T-helper 17 cell (primary cell): ENCODE measurements at regions not wholly inside any gene's neighbourhood (a gene's known extent, or its start where the extent isn't known, plus 50 kb on each side); places are given as distances from the start of the nearest gene placed in this dataset.

Experiments
- ATAC-seq: fragments of 150-1000 bp; cut with Tn5 transposase; 2 replicates; pipeline ENCODE4 v1.10.0; 2021; ENCODE audit warnings: mild to moderate bottlenecking, moderate library complexity
- DNase-seq, 3 donors: peaks; one replicate each; pipeline versions ENCODE4 v3.0.0 to v3.0.0-alpha.2; 2020 to 2021
- H3K9me3 ChIP-seq: one replicate; pipeline ENCODE4 v1.7.0; 2013; ENCODE audit warnings: low read length, mild to moderate bottlenecking; ENCODE audit not compliant: control insufficient read depth, poor library complexity, severe bottlenecking
- H3K27ac Mint-ChIP-seq: one replicate; pipeline ENCODE4 v1.8.0; 2022; ENCODE audit warnings: mild to moderate bottlenecking, moderate library complexity, mixed read lengths
- H3K27me3 Mint-ChIP-seq: one replicate; pipeline ENCODE4 v1.8.0; 2022; ENCODE audit warnings: mixed read lengths
- H3K36me3 Mint-ChIP-seq: one replicate; pipeline ENCODE4 v1.8.0; 2022; ENCODE audit warnings: low read depth, mixed read lengths
- H3K4me1 Mint-ChIP-seq: one replicate; pipeline ENCODE4 v1.8.0; 2022; ENCODE audit warnings: mild to moderate bottlenecking, mixed read lengths
- H3K4me3 Mint-ChIP-seq: one replicate; pipeline ENCODE4 v1.8.0; 2022; ENCODE audit warnings: mild to moderate bottlenecking, moderate library complexity, mixed read lengths

DNA sequence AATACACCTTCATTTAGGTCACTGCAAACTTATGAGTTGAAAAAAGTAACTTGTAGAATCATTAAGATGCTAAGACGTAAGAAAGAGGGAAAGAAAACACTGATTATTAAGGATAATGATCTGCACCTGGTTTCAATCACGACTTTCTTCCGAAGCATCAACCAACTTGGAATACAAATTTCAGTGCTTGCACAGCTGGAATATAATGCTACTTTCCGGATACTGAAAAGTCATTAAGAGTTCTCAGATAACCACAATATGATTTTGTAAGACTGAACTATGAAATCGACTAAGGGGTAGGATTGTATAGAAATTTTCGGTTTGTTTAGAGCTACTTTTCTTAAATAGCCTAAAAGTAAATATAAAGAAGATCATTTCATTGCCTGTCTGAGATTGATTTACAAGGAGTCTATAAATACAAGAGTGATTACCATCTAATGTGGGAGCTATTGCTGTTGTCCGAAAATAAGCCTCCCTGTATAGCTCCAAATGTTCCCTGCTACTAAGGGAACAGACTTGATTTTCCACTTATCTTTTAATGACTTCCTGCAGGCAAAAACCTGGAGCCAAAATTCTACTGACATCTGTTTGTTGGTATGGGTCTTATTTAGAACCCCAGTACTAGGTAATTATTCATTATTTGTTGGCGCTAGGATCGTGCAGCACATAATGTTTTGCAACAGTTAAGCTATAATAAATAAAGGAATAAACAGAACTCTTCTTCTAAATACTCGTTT is 673.3 kb downstream of the KCNT2 start:
- H3K27ac Mint-ChIP-seq: no peak overlapping the region
- H3K27me3 Mint-ChIP-seq: peaks cover 5% of the 10 kb centered on the region
- no peaks in the 10 kb centered on the region for H3K4me1 Mint-ChIP-seq
- no peak for DNase-seq
- ATAC-seq: no peak
- H3K9me3 ChIP-seq: no peaks in the 10 kb centered on the region
- no peaks in the 10 kb centered on the region for H3K36me3 Mint-ChIP-seq
- no peak overlapping the region for H3K4me3 Mint-ChIP-seq

DNA sequence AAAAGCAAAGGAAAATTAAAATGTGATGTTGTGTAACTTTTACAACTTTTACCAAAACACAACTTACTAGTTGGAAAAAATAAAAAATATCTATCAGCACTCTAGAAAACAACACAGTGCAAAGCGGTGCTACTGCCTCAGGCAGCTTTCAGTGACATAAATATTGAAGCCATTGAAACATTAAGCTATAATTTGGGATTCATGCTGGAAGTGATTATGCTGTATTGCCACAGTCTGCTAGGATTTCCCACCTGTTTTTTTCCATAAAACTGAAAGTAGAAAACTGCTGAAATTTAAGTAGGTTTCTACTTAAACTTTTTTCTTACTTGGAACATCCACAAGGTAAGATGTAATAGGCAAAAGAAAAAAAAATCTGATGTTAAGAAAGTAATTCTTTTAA is 674.4 kb downstream of the KCNT2 start:
- Mint-ChIP-seq H3K27me3 (peaks cover 5% of the 10 kb centered on the region), H3K4me3 (no peak overlapping the region), H3K27ac (no peak overlapping the region), H3K36me3 (no peaks in the 10 kb centered on the region), H3K4me1 (no peaks in the 10 kb centered on the region)
- DNase-seq (no peak), ATAC-seq (no peak)
- no peaks in the 10 kb centered on the region for H3K9me3 ChIP-seq

DNA sequence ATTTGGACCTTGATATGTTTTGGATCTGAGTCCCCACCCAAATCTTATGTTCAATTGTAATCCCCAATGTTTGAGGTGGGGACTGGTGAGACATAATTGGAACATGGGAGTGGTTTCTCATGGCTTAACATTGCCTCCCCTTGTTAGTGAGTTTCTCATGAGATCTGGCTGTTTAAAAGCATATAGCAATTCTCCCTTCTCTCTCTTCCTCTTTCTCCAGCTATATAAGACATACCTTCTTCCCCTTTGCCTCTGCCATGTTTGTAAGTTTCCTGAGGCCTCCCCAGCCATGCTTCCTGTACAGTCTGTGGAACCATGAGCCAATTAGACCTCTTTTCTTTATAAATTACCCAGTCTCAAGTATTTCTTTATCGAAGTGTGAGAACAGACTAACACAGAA is 692.4 kb downstream of the KCNT2 start:
- Mint-ChIP-seq H3K27me3 (no peaks in the 10 kb centered on the region), H3K27ac (no peak overlapping the region), H3K4me1 (no peaks in the 10 kb centered on the region), H3K36me3 (no peaks in the 10 kb centered on the region), H3K4me3 (no peak overlapping the region)
- ATAC-seq (no peak), DNase-seq (no peak)
- H3K9me3 ChIP-seq: no peaks in the 10 kb centered on the region

DNA sequence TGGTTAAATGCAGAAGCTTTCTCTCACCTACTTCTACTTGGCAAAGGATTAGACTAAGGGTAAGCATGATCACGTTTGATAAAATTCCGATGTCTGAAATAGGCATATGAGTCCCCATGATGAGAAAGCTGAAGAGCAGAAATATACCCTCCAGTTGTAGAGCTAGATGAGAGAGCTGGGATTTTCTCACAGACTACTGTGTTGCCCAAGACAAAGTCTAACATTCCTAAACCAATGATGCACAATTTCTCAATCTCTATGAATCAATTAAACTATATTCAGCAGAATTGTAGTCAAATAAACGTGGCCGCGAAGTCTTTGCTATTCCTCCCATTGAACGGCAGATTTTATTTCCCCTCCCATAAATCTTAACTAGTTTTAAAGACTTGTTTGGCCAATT is 699.2 kb downstream of the KCNT2 start:
- Mint-ChIP-seq H3K4me3 (no peak overlapping the region), H3K36me3 (no peaks in the 10 kb centered on the region), H3K27ac (no peak overlapping the region), H3K4me1 (no peaks in the 10 kb centered on the region), H3K27me3 (no peaks in the 10 kb centered on the region)
- DNase-seq (no peak), ATAC-seq (no peak)
- H3K9me3 ChIP-seq: no peaks in the 10 kb centered on the region

DNA sequence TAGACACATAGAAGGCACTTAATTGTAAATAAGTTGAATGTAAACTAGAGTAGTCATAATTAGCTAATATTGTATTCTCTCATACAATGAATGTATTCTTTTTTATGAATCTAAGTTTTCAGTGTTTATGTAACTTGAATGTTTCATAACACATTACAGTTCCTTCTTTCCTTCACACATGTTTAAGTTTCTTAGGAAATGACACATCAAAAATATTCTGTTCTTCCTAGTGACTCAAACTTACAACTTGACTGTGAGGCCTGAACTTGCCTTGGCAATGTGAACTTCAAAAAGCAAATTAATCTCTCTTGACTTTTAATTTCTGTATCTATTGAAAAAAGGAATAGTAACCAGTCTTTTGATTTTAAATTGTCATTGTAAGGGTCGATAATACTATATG is 700.1 kb downstream of the KCNT2 start:
- Mint-ChIP-seq H3K4me3 (no peak overlapping the region), H3K36me3 (no peaks in the 10 kb centered on the region), H3K27me3 (no peaks in the 10 kb centered on the region), H3K4me1 (no peaks in the 10 kb centered on the region), H3K27ac (no peak overlapping the region)
- H3K9me3 ChIP-seq: no peaks in the 10 kb centered on the region
- no peak for ATAC-seq
- no peak for DNase-seq

DNA sequence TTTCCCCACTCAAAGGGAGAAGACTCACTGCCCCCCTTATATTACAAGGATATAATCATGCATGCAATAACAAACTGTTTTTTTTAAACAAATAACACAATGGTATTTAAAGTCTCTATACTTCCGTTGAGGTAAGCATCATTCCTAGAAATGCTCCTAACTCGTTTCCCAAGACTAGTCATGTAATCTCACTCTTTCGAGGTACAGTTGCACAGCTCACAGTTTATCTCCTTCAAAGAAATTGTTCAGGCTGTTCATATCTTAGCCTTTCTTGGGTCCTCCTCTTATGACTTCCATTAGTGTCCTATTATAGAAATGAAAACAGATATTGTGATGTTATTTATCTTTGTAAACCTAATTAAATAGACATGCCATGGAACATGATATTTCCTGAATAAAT is 705.0 kb downstream of the KCNT2 start:
- no peaks in the 10 kb centered on the region for H3K27me3 Mint-ChIP-seq
- DNase-seq: no peak
- no peaks in the 10 kb centered on the region for H3K36me3 Mint-ChIP-seq
- no peaks in the 10 kb centered on the region for H3K9me3 ChIP-seq
- no peak overlapping the region for H3K27ac Mint-ChIP-seq
- H3K4me1 Mint-ChIP-seq: no peaks in the 10 kb centered on the region
- no peak for ATAC-seq
- H3K4me3 Mint-ChIP-seq: no peak overlapping the region

DNA sequence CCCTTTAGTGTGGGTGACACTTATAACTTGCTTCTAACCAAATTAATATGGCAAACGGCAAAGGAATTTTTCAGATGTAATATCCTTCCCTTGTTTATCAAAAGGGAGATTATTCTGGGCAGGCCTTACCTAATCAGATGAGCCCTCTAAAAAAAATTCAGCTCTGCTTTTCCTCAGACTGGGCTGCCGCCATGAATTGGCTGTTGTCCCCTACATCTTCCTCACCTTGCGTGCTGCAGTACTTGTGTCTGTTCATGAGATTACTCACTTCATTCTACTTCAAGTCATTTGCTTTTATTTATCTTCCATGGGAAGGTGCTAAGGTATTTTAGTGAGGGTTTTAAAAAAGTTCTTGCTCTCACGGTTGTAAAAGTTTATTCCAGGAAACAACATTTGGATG is 705.5 kb downstream of the KCNT2 start:
- Mint-ChIP-seq H3K27ac (no peak overlapping the region), H3K4me1 (no peaks in the 10 kb centered on the region), H3K27me3 (no peaks in the 10 kb centered on the region), H3K36me3 (no peaks in the 10 kb centered on the region), H3K4me3 (no peak overlapping the region)
- ATAC-seq (no peak), DNase-seq (no peak)
- H3K9me3 ChIP-seq: no peaks in the 10 kb centered on the region

DNA sequence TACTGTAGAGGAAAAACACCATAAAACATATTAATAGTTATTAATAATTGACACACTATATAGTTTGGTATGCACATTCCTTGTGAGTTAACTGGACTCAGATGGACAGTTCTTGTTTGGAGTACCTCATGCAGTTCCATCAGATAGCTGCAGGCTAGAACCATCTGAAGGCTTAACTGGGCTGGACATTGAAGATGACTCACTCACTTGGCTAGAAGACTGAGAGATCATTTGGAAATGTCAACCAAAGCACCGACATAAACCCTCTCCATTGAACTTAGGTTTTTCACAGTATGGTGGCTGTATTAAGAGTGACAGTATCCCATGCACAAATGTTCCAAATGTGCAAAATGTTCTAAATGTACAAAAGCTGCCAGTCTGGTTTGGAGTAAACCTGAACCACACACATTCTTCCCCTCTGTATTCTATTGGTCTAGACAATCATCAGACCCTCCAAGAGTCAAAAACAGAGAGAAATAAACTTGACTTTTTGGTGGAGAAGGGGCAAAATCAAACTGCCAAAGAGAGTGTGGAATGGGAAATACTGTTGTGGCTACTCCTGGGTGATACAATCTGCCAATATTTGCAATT is 708.4 kb downstream of the KCNT2 start:
- ATAC-seq (no peak), DNase-seq (no peak)
- no peaks in the 10 kb centered on the region for H3K9me3 ChIP-seq
- Mint-ChIP-seq H3K4me3 (no peak overlapping the region), H3K27me3 (no peaks in the 10 kb centered on the region), H3K27ac (no peak overlapping the region), H3K36me3 (no peaks in the 10 kb centered on the region), H3K4me1 (no peaks in the 10 kb centered on the region)

DNA sequence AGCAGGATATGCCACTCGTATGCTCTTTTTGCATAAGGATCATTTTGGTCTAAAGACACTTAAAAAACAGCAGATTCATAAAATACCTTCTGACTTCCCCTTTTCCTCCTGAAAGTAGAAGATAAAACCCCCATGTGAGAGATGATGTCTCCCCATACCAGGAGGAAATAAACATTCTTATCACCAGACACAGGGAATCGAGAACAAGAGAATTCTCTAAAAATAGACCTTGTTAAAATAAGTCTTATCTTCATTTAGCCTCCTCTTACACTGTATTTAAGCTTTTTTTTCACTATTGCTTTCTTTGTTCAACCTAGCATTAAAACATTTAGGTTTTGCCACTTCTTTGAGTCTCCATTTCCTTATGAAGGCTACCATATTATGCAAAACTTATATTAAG is 709.3 kb downstream of the KCNT2 start:
- H3K27ac Mint-ChIP-seq: no peak overlapping the region
- no peaks in the 10 kb centered on the region for H3K4me1 Mint-ChIP-seq
- no peak overlapping the region for H3K4me3 Mint-ChIP-seq
- H3K27me3 Mint-ChIP-seq: no peaks in the 10 kb centered on the region
- DNase-seq (no peak), ATAC-seq (no peak)
- no peaks in the 10 kb centered on the region for H3K36me3 Mint-ChIP-seq
- H3K9me3 ChIP-seq: no peaks in the 10 kb centered on the region

DNA sequence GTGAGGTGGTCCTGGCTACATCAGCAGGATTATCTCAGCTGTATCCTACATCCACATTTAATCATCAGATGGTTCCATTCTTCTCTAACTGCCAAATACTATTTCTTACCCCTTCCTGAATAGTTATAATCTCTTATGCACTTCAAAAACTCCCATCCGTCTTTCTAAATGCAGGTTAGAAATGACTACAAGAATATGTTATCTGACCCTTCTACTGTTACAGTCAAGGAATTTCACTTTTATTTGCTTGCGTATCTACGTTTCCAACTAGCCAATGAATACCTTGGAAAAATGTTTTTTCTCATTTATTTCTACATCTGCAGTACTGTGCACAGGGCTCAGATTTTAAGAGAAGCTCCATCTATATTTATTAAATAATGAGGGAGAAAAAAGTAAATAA is 709.9 kb downstream of the KCNT2 start:
- no peaks in the 10 kb centered on the region for H3K9me3 ChIP-seq
- H3K4me1 Mint-ChIP-seq: no peaks in the 10 kb centered on the region
- ATAC-seq (no peak), DNase-seq (no peak)
- no peak overlapping the region for H3K27ac Mint-ChIP-seq
- H3K36me3 Mint-ChIP-seq: no peaks in the 10 kb centered on the region
- H3K4me3 Mint-ChIP-seq: no peak overlapping the region
- no peaks in the 10 kb centered on the region for H3K27me3 Mint-ChIP-seq

DNA sequence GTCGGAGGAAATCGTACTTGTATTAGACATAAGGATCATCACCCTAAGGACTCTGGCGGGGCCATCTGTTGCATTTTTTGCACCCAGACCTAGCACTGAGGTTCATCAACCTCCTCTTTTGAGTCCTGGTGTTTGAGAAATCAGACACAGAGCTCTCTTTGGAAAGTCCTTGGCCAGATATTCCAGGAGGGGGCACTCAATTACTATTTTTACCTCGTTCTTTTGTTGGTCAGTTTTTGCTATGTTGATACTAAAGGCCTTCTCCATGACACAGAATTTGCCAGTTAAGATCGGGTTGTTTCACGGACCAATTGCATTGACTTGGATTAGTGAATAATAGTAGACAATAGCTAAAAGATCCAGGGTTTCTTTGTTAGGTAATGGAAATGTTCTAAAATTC is 711.2 kb downstream of the KCNT2 start:
- Mint-ChIP-seq H3K27ac (no peak overlapping the region), H3K36me3 (no peaks in the 10 kb centered on the region), H3K4me3 (no peak overlapping the region), H3K4me1 (no peaks in the 10 kb centered on the region), H3K27me3 (no peaks in the 10 kb centered on the region)
- H3K9me3 ChIP-seq: no peaks in the 10 kb centered on the region
- no peak for ATAC-seq
- DNase-seq: no peak

DNA sequence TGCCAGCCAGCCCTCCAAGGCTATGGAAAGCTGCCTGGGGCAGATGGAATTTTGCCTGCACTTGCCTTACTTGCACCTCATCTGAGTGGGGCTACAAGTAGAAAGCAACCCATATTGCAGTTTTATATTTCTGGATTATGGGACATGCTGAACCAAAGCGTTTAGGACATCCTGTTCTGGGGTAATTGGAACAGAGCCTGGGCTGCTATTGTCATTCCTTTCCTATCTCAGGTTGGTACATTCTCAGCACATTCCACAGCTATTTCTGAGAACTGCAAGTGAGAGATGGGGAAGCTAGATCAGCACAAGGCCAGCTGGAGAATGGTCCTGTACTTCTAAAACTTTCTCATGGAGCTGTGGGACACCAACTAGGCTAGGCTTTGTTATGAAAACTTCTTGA is 713.8 kb downstream of the KCNT2 start:
- Mint-ChIP-seq H3K4me1 (no peaks in the 10 kb centered on the region), H3K36me3 (no peaks in the 10 kb centered on the region)

DNA sequence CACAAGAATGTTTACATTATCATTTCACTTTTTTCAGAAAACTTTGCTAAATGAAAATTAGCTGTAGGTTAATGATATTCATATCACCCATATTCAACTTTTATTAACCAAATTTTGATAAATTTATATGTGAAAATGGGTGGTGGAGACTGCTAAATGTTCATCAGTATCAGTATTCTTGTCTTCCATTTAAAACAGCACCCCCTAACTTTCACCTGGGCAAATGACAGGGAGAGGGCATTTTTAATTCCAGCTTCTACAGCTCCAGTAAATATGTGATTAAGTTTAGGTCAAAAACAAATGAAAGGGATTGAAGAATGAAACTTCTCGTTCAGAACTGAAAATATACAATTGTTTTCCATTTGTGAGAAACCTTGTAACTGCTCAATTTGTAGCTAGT is 722.2 kb downstream of the KCNT2 start:
- Mint-ChIP-seq H3K4me1 (no peaks in the 10 kb centered on the region), H3K27ac (no peak overlapping the region), H3K36me3 (no peaks in the 10 kb centered on the region), H3K4me3 (no peak overlapping the region), H3K27me3 (no peaks in the 10 kb centered on the region)
- ATAC-seq: no peak
- no peaks in the 10 kb centered on the region for H3K9me3 ChIP-seq
- no peak for DNase-seq

More for the DNA sequence above, 713.8 kb downstream of the KCNT2 start:
- no peak for ATAC-seq
- H3K27ac Mint-ChIP-seq: no peak overlapping the region
- no peak for DNase-seq
- H3K9me3 ChIP-seq: no peaks in the 10 kb centered on the region
- no peaks in the 10 kb centered on the region for H3K27me3 Mint-ChIP-seq
- no peak overlapping the region for H3K4me3 Mint-ChIP-seq

DNA sequence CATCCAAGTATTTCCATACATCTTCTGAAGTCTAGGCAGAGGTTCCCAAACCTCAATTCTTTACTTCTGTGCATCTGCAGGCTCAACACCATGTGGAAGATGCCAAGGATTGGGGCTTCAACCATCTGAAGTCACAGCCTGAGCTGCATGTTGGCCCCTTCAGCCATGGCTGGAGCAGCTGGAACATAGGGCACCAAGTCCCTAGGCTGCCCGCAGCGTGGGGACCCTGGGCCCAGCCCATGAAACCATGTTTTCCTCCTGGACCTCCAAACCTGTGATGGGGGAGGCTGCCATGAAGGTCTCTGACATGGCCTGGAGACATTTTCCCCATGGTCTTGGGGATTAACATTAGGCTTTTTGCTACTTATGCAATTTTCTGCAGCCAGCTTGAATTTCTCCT is 729.8 kb downstream of the KCNT2 start:
- H3K9me3 ChIP-seq: no peaks in the 10 kb centered on the region
- Mint-ChIP-seq H3K27ac (no peak overlapping the region), H3K36me3 (no peaks in the 10 kb centered on the region), H3K4me1 (no peaks in the 10 kb centered on the region), H3K4me3 (no peak overlapping the region), H3K27me3 (no peaks in the 10 kb centered on the region)
- no peak for DNase-seq
- ATAC-seq: no peak
